Activated T-helper 17 cell treated with anti-CD3 and anti-CD28 coated beads, Interleukin-2, amount 50 U/mL, for 72 hours (primary cell): ENCODE measurements at regions not wholly inside any gene's neighbourhood (a gene's known extent, or its start where the extent isn't known, plus 50 kb on each side); places are given as distances from the start of the nearest gene placed in this dataset.

Experiments used
- ATAC-seq: fragments of 150-1000 bp; cut with Tn5 transposase; replicated peaks from 2 replicates; pipeline ENCODE4 v1.10.0; 2021; ENCODE audit warnings: mild to moderate bottlenecking, moderate library complexity
- H3K27ac Mint-ChIP-seq: one replicate; pipeline ENCODE4 v1.8.0; 2022; ENCODE audit warnings: mixed read lengths
- H3K27me3 Mint-ChIP-seq: one replicate; pipeline ENCODE4 v1.8.0; 2022; ENCODE audit warnings: mixed read lengths
- H3K36me3 Mint-ChIP-seq: one replicate; pipeline ENCODE4 v1.8.0; 2022; ENCODE audit warnings: low read depth, mild to moderate bottlenecking, mixed read lengths
- H3K4me1 Mint-ChIP-seq: one replicate; pipeline ENCODE4 v1.8.0; 2022; ENCODE audit warnings: mixed read lengths
- H3K4me3 Mint-ChIP-seq: one replicate; pipeline ENCODE4 v1.8.0; 2022; ENCODE audit warnings: mild to moderate bottlenecking, mixed read lengths
- H3K9me3 Mint-ChIP-seq: one replicate; pipeline ENCODE4 v1.8.0; 2022; ENCODE audit warnings: mixed read lengths

DNA sequence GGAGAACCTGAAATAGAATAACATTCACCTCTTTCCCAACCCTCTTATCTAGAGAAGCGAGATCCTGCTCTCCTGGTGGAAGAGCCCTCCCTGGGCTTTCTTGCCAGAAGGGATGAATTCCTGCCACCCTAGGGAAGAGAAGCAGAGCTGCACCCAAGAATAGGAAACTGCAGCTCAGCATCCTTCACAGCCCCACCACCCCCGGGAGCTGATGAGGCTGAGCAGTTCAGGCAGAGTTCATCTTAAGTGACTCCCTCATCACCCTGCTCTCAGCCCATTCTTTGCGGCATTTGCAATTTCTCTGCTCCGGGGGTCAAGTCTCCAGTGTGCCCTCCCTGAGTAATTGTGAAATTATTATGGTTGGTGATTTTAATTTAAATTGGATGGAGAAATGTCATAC is 514.9 kb downstream of the BUD13 start:
- no peak for ATAC-seq
- Mint-ChIP-seq H3K4me3 (no peak overlapping the region), H3K27ac (no peak overlapping the region), H3K9me3 (no peaks in the 10 kb centered on the region), H3K36me3 (no peaks in the 10 kb centered on the region), H3K4me1 (no peaks in the 10 kb centered on the region), H3K27me3 (peaks cover 12% of the 10 kb centered on the region)

DNA sequence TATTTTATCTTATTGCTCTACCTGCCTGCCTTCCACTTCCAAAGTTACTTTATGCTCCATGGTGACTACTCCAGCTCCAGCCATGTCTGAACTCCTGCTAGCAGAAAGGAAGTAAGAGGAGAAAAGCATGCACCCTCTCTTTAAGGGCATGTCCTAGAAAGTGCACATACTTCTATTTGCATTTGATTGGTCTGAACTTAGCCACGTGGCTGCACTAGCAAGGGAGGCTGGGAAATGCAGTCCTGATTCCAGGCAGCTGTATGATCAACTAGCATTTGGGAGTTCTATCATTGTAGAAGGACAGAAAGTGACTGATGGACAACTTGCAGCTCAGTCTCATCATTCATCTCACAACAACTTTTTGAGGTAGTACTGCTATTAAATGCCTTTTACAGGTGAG is 515.7 kb downstream of the BUD13 start:
- Mint-ChIP-seq H3K27ac (no peak overlapping the region), H3K9me3 (no peaks in the 10 kb centered on the region), H3K27me3 (peaks cover 7% of the 10 kb centered on the region), H3K4me3 (no peak overlapping the region), H3K36me3 (no peaks in the 10 kb centered on the region), H3K4me1 (no peaks in the 10 kb centered on the region)
- ATAC-seq = no peak

DNA sequence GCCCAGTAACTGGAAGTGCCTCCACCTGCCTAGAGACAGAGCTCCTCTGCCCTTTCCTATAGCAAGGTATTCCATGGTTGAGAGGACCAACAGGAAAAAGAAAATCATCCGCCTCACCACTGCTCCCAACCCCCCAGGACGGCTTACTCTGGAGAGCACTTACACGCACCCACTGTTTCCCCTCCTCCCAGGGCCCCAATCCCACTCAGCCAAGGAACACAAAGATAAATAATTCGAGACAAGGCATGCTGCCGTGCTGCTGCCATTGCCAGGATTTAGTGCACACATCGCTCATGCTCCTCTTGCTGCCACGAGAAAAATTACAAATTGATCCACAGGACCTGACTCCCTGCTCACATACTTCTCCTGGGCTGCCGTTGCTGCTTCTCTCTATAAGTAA is 516.6 kb downstream of the BUD13 start:
- H3K27ac Mint-ChIP-seq = no peak overlapping the region
- peaks cover 3% of the 10 kb centered on the region for H3K27me3 Mint-ChIP-seq
- H3K9me3 Mint-ChIP-seq = no peaks in the 10 kb centered on the region
- no peaks in the 10 kb centered on the region for H3K4me1 Mint-ChIP-seq
- H3K36me3 Mint-ChIP-seq = no peaks in the 10 kb centered on the region
- ATAC-seq = no peak
- no peak overlapping the region for H3K4me3 Mint-ChIP-seq

DNA sequence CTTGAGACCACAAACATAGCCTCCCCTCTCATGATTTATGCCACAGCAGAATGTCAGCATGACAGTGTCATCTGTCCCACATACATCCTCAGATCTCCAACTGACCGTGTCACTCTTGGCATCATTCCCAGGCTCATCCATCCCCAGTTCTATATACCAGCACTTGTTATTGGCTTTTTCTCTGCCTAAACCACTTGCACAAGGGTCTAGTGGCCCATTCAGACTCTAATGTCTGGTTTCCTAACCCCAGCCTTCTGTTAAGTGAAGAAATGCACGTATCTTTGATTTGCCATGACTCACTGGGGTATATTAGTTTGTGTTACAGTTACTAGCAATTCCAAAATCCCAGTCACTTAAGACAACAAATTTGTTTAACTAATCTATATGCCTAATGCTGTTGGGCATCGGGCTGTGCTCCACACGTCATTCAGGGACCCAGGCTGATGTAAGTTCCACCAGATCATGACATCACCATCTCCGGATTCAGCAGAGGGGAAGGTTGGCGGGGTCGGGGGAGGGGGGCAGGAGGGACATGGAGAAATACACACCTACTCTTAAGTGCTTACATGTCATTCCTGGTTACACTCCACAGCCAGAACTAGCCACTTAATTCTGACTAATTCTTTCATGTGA is 517.4 kb downstream of the BUD13 start:
- ATAC-seq = no peak
- H3K36me3 Mint-ChIP-seq = no peaks in the 10 kb centered on the region
- H3K4me3 Mint-ChIP-seq = no peak overlapping the region
- peaks cover 3% of the 10 kb centered on the region for H3K27me3 Mint-ChIP-seq
- H3K4me1 Mint-ChIP-seq = no peaks in the 10 kb centered on the region
- no peaks in the 10 kb centered on the region for H3K9me3 Mint-ChIP-seq
- H3K27ac Mint-ChIP-seq = no peak overlapping the region

DNA sequence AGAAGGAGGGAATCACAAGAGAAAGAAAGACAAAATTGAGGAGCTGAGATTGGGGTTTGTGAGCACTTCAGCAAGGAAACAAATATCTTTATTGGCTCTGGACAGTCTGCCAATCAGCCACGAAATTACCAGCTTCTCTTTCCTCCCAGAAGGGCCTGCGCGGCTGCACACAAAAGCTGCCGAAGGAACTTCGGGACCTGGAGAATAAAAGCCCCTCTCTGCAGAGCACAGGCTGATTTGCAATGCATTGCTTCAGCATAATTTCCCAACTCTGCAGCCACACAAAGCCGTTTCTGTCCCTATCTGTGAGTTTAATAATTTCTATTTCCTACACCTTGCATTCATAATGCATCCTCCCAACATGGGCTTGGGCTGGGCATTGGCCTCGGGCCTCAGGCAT is 522.6 kb downstream of the BUD13 start:
- no peaks in the 10 kb centered on the region for H3K36me3 Mint-ChIP-seq
- H3K4me3 Mint-ChIP-seq = no peak overlapping the region
- no peak overlapping the region for H3K27ac Mint-ChIP-seq
- no peak for ATAC-seq
- H3K4me1 Mint-ChIP-seq = no peaks in the 10 kb centered on the region
- no peaks in the 10 kb centered on the region for H3K9me3 Mint-ChIP-seq
- H3K27me3 Mint-ChIP-seq = no peaks in the 10 kb centered on the region

DNA sequence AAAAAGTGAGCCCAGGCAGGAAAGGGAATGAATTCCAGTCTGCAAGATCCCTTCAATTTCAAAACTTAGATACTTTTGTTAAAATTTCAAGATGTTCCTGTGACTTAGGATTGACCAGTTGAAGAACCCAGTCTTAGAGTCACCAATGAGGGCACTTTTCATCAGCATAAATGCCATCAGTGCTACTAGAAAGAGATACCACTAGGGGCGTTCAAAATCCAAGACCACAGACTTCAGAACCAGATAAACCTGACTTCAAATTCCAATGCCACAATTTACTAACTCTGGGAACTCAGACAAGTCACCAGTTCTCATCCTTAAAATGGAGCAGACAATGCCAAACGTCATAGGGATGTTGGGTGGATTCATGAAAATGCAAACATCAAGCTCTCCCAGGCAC is 523.2 kb downstream of the BUD13 start:
- H3K27me3 Mint-ChIP-seq = no peaks in the 10 kb centered on the region

DNA sequence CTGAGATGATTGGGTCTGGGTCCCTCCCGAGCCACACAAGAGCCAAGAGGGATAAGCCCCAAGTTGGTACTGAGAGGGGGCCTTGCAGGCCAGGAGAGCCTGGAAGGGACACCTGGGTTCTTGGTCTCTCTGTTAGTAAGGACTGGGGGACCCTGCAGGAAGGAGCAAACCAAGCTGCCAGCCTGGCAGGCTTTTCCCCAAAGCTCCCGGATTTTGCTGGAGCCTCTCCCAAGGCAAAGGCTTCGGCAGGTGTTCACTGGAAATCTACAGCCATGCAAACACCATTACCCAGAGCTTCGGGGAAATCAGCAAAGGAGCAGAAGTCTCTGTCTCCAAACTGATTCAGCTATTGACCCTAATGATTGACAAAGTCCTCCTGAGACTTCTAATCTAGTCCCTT is 527.9 kb downstream of the BUD13 start:
- no peak for ATAC-seq
- Mint-ChIP-seq H3K4me3 (no peak overlapping the region), H3K27me3 (peaks cover 4% of the 10 kb centered on the region), H3K36me3 (no peaks in the 10 kb centered on the region), H3K4me1 (no peaks in the 10 kb centered on the region), H3K27ac (no peak overlapping the region), H3K9me3 (no peaks in the 10 kb centered on the region)

More for the DNA sequence above, 523.2 kb downstream of the BUD13 start:
- Mint-ChIP-seq H3K4me1 (no peaks in the 10 kb centered on the region), H3K4me3 (no peak overlapping the region), H3K36me3 (no peaks in the 10 kb centered on the region), H3K27ac (no peak overlapping the region), H3K9me3 (no peaks in the 10 kb centered on the region)
- no peak for ATAC-seq

DNA sequence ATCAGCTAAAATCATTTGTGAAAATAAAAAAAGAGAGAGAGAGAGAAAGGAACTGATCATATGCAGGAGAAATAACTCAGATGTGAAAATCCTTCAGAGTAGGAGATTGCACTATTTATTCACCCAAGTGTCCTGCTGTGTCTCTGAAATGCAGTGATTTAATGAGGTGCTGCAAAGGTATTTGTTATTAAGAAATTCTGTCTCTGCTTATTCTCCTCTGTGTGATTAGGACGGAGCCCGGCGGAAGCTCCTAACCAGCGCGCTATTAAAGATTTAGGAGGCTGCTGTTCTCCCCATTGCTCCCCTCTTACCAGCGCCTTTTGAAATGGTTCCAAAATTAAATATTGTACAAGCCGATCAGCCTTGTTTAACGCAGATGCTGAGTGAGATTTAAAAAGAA is 528.3 kb downstream of the BUD13 start:
- no peaks in the 10 kb centered on the region for H3K36me3 Mint-ChIP-seq
- H3K27ac Mint-ChIP-seq = no peak overlapping the region
- no peak for ATAC-seq
- no peak overlapping the region for H3K4me3 Mint-ChIP-seq
- H3K4me1 Mint-ChIP-seq = no peaks in the 10 kb centered on the region
- H3K27me3 Mint-ChIP-seq = peaks cover 4% of the 10 kb centered on the region
- peaks cover under 1% of the 10 kb centered on the region for H3K9me3 Mint-ChIP-seq

DNA sequence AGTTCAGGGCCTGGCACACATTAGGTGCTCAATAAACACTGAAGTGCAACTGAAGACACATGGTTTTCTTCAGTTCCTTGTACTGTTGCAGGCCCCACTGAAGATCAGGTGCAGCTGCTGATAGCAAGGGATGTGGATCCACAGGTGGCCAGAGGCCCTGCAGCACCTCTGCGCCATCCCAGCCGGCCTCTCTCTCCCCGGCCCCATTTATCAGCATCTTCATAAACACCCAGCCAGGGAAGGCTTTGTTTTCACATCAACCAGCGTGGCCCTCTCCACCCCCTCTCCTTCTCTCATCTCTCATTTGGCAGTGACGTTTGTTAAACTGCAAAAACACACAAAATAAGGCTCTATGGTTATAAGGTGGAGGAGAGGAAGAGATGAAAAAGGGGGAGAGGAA is 528.8 kb downstream of the BUD13 start:
- Mint-ChIP-seq H3K9me3 (peaks cover 4% of the 10 kb centered on the region), H3K4me1 (no peaks in the 10 kb centered on the region), H3K36me3 (no peaks in the 10 kb centered on the region), H3K27me3 (peaks cover 4% of the 10 kb centered on the region), H3K27ac (no peak overlapping the region), H3K4me3 (no peak overlapping the region)
- ATAC-seq = no peak

DNA sequence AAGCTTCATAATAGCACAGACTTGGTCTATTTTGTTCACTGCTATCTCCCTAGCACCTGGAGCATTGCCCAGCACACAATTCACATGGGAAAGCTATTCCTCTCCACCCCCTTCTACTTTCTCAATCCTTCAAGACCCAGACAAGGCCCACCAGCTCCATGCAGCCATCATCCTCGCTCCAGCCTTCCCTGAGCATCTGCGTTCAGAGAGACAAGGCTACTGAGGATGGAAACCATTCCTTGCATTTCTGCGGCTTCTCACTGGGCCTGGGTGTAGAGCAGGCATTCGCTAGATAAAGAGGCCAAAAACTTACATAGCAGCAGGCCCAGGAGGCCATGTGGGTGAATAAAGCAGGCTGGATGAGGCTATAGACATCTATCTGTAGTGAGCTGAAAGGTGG is 530.8 kb downstream of the BUD13 start:
- Mint-ChIP-seq H3K27me3 (peaks cover 4% of the 10 kb centered on the region), H3K27ac (no peak overlapping the region), H3K4me1 (no peaks in the 10 kb centered on the region), H3K36me3 (no peaks in the 10 kb centered on the region), H3K9me3 (peaks cover 4% of the 10 kb centered on the region), H3K4me3 (no peak overlapping the region)
- ATAC-seq = no peak

DNA sequence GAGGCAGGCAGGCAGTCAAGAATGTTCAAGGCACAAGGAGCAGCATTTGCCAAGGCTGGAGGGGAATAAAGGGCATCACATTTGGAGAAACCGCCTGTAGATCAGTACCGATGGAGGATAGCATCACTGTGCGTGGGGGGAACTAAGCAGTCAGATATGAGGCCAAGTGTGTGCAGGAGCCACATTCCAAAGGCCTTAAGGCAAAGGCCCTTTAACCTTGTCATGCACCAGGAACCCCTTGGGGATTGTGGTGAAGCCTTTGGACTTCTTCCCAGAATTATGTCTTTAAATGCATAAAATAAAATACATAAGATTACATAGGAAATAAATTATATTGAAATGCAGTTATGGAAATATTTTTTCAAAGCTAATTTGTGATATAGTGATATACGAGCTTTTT is 532.1 kb downstream of the BUD13 start:
- Mint-ChIP-seq H3K9me3 (peaks cover 4% of the 10 kb centered on the region), H3K4me1 (no peaks in the 10 kb centered on the region), H3K36me3 (no peaks in the 10 kb centered on the region), H3K27me3 (peaks cover 6% of the 10 kb centered on the region), H3K27ac (no peak overlapping the region), H3K4me3 (no peak overlapping the region)
- ATAC-seq = no peak

DNA sequence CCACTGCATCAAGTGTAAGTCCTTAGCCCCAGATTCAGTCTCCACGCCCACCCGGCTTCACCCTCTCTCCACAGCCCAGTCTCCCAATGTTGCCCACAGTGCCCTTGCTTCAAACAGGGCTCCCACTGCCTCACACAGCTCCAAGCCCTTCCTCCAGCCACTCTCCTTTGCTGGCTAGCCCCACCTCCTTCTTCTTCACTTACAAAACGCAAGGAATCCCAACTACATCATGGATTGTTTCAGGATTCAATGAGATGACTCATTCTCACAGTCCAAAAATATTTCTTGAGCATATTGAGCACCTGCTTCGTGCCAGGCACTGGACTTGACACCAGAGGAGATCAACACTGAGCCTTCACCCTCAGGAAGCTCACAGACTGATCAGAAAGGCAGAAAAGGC is 533.5 kb downstream of the BUD13 start:
- H3K9me3 Mint-ChIP-seq = peaks cover 4% of the 10 kb centered on the region
- H3K4me3 Mint-ChIP-seq = no peak overlapping the region
- peaks cover 6% of the 10 kb centered on the region for H3K27me3 Mint-ChIP-seq
- no peak overlapping the region for H3K27ac Mint-ChIP-seq
- no peaks in the 10 kb centered on the region for H3K4me1 Mint-ChIP-seq
- H3K36me3 Mint-ChIP-seq = no peaks in the 10 kb centered on the region
- no peak for ATAC-seq

DNA sequence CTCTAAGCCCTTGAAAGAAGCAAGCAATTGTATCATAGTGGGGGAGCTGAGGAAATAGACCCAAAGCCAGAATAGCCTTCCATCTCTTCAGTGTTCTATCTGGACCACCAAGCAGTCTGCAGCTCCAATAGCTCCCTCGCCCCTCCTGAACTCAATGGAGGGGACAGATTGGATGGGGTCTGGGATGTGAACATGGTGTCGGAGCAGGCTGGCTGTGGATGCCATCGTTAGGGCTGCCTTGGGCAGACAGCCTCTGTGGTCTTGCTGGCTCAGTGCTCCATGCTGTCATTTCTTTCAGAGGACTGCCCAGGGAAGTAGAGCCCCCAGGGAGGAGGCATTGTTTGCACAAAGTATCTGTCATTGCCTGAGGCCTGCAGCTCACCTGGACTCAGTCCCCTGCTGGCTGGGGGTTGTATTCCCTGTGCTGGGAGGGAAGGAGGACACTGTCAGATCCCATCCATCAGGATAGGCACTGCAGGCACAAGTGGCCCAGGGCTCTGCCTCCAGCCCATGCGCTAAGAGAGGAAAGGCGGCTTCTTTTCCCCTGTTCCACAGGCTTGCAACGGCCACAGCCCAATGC is 537.7 kb downstream of the BUD13 start:
- Mint-ChIP-seq H3K36me3 (no peaks in the 10 kb centered on the region), H3K9me3 (peaks cover 4% of the 10 kb centered on the region), H3K4me3 (no peak overlapping the region), H3K4me1 (no peaks in the 10 kb centered on the region), H3K27ac (no peak overlapping the region), H3K27me3 (peaks cover 3% of the 10 kb centered on the region)
- no peak for ATAC-seq

DNA sequence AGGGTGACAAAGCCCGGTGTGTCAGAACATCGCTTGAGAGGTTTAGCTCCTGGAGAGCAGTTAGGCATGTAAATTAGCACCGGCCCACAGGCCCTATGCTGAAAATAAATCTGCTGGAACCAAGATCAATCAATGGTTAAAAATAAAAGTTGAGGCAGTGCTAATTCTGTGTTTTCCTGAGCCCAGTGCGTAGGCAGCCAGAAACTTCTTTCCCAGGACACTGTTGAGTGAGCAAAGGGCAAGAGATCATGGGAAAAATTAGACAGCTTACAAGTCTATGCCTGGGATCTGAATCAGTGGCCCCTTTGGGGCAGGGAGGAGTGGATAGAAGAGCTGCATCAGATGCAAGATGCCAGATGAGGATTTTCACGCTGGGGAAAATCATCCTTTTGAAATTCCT is 539.2 kb downstream of the BUD13 start:
- Mint-ChIP-seq H3K36me3 (no peaks in the 10 kb centered on the region), H3K9me3 (no peaks in the 10 kb centered on the region), H3K27me3 (peaks cover 7% of the 10 kb centered on the region), H3K27ac (no peak overlapping the region), H3K4me1 (no peaks in the 10 kb centered on the region), H3K4me3 (no peak overlapping the region)
- ATAC-seq = no peak

DNA sequence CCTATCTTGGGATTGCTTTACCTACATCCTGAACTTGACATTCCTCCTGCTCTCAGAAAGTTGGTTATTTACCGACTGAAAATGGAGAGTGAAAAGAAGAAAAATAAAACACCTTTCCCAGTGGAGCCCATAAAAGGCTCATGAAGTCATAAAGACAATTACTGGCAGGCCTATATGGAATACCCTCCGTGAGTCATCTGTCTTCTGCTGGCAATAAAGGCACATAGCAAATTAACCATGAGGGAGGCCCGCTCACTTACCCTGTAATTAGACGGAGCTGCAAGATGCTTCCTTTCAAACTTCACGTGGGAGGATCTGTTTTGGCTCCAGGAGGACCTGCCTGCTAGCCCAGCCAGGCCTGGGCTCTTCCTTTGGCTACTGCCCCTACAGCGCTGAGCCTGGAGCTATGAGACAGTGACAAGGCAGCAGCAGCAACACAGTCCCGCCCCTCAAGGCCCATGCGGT is 540.4 kb downstream of the BUD13 start:
- H3K27ac Mint-ChIP-seq = no peak overlapping the region
- no peak overlapping the region for H3K4me3 Mint-ChIP-seq
- no peaks in the 10 kb centered on the region for H3K4me1 Mint-ChIP-seq
- peaks cover 13% of the 10 kb centered on the region for H3K27me3 Mint-ChIP-seq
- ATAC-seq = no peak
- H3K9me3 Mint-ChIP-seq = no peaks in the 10 kb centered on the region
- H3K36me3 Mint-ChIP-seq = no peaks in the 10 kb centered on the region

DNA sequence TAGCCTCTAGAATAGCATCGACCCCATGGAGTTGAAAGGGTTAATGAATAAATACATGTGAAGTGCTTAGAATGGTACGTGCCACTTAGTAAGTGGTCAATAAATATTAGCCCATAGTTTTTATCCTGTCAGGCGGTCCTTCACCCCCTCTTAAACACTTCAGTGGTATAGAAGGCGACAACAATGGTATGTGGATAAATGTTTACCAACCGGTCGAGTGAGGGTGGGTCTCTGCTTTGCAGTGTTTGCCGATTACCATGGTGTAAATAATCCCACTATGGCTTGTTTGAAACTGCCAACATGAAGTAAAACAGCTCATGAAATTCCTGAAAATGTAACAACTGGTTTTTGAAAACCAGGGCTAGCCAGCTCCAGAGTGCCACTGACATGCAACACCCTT is 541.2 kb downstream of the BUD13 start:
- H3K4me3 Mint-ChIP-seq = no peak overlapping the region
- H3K4me1 Mint-ChIP-seq = no peaks in the 10 kb centered on the region
- H3K27ac Mint-ChIP-seq = no peak overlapping the region
- no peaks in the 10 kb centered on the region for H3K9me3 Mint-ChIP-seq
- no peak for ATAC-seq
- peaks cover 15% of the 10 kb centered on the region for H3K27me3 Mint-ChIP-seq
- no peaks in the 10 kb centered on the region for H3K36me3 Mint-ChIP-seq
